ENCODE measurements at regions not wholly inside any gene's neighbourhood (a gene's known extent, or its start where the extent isn't known, plus 50 kb on each side); places are given as distances from the start of the nearest gene placed in this dataset.

DNA sequence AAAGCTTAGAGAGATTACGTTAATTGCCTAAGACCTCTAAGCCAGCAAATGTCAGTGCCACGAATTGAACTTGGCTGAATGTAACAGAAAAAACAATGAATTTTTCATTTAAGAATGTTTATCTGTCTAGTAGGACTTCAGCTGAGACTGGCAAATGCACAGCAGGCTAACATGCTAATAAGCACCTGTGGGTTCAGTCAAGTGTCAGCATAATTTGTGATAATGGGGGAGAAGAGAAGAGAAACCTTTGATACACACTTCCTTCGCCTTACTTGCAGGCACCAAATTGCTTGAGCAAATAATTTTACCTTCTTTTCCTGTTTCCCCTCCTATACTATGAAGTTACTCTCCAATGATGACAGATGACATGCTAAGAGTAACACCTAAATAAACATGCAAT lies 1136.5 kb upstream of the SORCS1 start:
- TF ChIP-seq, protein P1, sequence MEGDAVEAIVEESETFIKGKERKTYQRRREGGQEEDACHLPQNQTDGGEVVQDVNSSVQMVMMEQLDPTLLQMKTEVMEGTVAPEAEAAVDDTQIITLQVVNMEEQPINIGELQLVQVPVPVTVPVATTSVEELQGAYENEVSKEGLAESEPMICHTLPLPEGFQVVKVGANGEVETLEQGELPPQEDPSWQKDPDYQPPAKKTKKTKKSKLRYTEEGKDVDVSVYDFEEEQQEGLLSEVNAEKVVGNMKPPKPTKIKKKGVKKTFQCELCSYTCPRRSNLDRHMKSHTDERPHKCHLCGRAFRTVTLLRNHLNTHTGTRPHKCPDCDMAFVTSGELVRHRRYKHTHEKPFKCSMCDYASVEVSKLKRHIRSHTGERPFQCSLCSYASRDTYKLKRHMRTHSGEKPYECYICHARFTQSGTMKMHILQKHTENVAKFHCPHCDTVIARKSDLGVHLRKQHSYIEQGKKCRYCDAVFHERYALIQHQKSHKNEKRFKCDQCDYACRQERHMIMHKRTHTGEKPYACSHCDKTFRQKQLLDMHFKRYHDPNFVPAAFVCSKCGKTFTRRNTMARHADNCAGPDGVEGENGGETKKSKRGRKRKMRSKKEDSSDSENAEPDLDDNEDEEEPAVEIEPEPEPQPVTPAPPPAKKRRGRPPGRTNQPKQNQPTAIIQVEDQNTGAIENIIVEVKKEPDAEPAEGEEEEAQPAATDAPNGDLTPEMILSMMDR (conservative IDR thresholded peaks at IDR 0.05; ENCODE audit: low read depth, low read length): no peak
- no peak for TF ChIP-seq EZH2 (IDR thresholded peaks at IDR 0.05; ENCODE audit: low read length, unreplicated experiment)
